Ammon's horn (tissue), 1 donor: ENCODE measurements at regions not wholly inside any gene's neighbourhood (a gene's known extent, or its start where the extent isn't known, plus 50 kb on each side); places are given as distances from the start of the nearest gene placed in this dataset.
"Not testable (repeated sequence)": the region's sequence is repeated elsewhere in the genome, so short reads cannot be mapped to it uniquely, and the experiment has no call there.

ENCODE experiments used
- DNase-seq: peaks from one replicate; pipeline ENCODE4 v3.0.0-alpha.2; 2016; ENCODE audit warnings: low spot score

- no peak for DNase-seq
Measured at GRCh38 chr9:115668521-115668920, 485.1 kb upstream of the PAPPA start.

GRCh38 chr9:115671236-115671962 lies 482.2 kb upstream of the PAPPA start:
- no peak for DNase-seq

- no peak for DNase-seq
Measured at GRCh38 chr9:115671963-115672305, 481.7 kb upstream of the PAPPA start.

GRCh38 chr9:115672477-115673316 lies 480.9 kb upstream of the PAPPA start:
- no peak for DNase-seq

- DNase-seq, result no peak
Measured at GRCh38 chr9:115673599-115673998, 480.0 kb upstream of the PAPPA start.

GRCh38 chr9:115674091-115674490 lies 479.5 kb upstream of the PAPPA start:
- DNase-seq, result no peak

- no peak for DNase-seq
Measured at GRCh38 chr9:115675834-115676233, 477.8 kb upstream of the PAPPA start.

GRCh38 chr9:115680231-115680630 lies 473.4 kb upstream of the PAPPA start:
- DNase-seq, result no peak

- DNase-seq, result no peak
Measured at GRCh38 chr9:115681585-115681984, 472.0 kb upstream of the PAPPA start.

- DNase-seq, result no peak
Measured at GRCh38 chr9:115686069-115686468, 467.5 kb upstream of the PAPPA start.

- DNase-seq, result no peak
Measured at GRCh38 chr9:115687356-115687755, 466.2 kb upstream of the PAPPA start.

GRCh38 chr9:115689331-115689730 lies 464.3 kb upstream of the PAPPA start:
- DNase-seq, result no peak

GRCh38 chr9:115690786-115691496 lies 462.6 kb upstream of the PAPPA start:
- no peak for DNase-seq

GRCh38 chr9:115691693-115692092 lies 461.9 kb upstream of the PAPPA start:
- no peak for DNase-seq

GRCh38 chr9:115692868-115693267 lies 460.7 kb upstream of the PAPPA start:
- not testable (repeated sequence) for DNase-seq

- no peak for DNase-seq
Measured at GRCh38 chr9:115694014-115694413, 459.6 kb upstream of the PAPPA start.

- no peak for DNase-seq
Measured at GRCh38 chr9:115694991-115695390, 458.6 kb upstream of the PAPPA start.

GRCh38 chr9:115712981-115713380 lies 440.6 kb upstream of the PAPPA start:
- no peak for DNase-seq

- DNase-seq, result peak; percentile 49
Measured at GRCh38 chr9:115715666-115716065, 437.9 kb upstream of the PAPPA start.

GRCh38 chr9:115717298-115717697 lies 436.3 kb upstream of the PAPPA start:
- no peak for DNase-seq

- no peak for DNase-seq
Measured at GRCh38 chr9:115717711-115718173, 435.8 kb upstream of the PAPPA start.

GRCh38 chr9:115730396-115730795 lies 423.2 kb upstream of the PAPPA start:
- no peak for DNase-seq

- DNase-seq, result no peak
Measured at GRCh38 chr9:115730845-115731244, 422.7 kb upstream of the PAPPA start.
